Stimulated activated naive CD8-positive, alpha-beta T cell treated with anti-CD3 and anti-CD28 coated beads, Interleukin-15, amount 100 ng/mL, for 72 hours (primary cell): ENCODE measurements at regions not wholly inside any gene's neighbourhood (a gene's known extent, or its start where the extent isn't known, plus 50 kb on each side); places are given as distances from the start of the nearest gene placed in this dataset.

Experiments
- ATAC-seq: fragments of 150-1000 bp; cut with Tn5 transposase; 2 replicates; pipeline ENCODE4 v1.10.0; 2021; ENCODE audit warnings: mild to moderate bottlenecking, moderate library complexity
- DNase-seq, 2 donors: peaks; one replicate each; pipeline ENCODE4 v3.0.0; 2021 to 2022
- H3K27ac Mint-ChIP-seq, 2 donors: one replicate each; pipeline ENCODE4 v1.8.0; 2022; ENCODE audit warnings: mild to moderate bottlenecking in 2 of 2, mixed read lengths in 2 of 2, moderate library complexity in 2 of 2
- H3K27me3 Mint-ChIP-seq: one replicate; pipeline ENCODE4 v1.8.0; 2022; ENCODE audit warnings: mixed read lengths
- H3K4me1 Mint-ChIP-seq: one replicate; pipeline ENCODE4 v1.8.0; 2022; ENCODE audit warnings: mild to moderate bottlenecking, mixed read lengths
- H3K4me3 Mint-ChIP-seq, 2 donors: one replicate each; pipeline ENCODE4 v1.8.0; 2022; ENCODE audit warnings: mild to moderate bottlenecking in 2 of 2, mixed read lengths in 2 of 2, moderate library complexity in 1 of 2
- H3K9me3 Mint-ChIP-seq, 2 donors: one replicate each; pipeline ENCODE4 v1.8.0; 2022; ENCODE audit warnings: mixed read lengths in 2 of 2

DNA sequence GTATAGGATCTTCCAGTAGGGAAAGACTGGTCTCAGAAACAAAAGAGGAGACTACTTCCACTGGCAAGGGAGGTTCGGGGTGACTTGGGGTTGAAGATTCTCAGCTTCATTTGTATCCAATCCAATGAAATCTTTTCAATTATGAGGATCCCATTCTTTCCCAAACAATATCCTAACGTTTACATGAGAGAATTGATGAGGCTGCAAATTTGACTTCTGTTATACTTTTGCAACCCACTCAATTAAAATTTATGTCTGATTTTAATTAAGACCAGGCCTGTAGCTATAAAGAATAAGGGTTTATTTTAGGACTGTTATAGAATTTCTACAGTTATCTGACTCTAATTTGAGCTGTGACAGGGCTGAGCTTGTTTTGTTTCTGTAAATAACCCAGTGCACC is 251.5 kb downstream of the ANKRD7 start:
- Mint-ChIP-seq H3K4me1 (no peaks in the 10 kb centered on the region), H3K27me3 (no peaks in the 10 kb centered on the region), H3K9me3 (peaks cover 0 to 9% of the 10 kb centered on the region in 2 donors), H3K27ac (no peak overlapping the region), H3K4me3 (no peak overlapping the region)
- ATAC-seq (no peak), DNase-seq (no peak)

DNA sequence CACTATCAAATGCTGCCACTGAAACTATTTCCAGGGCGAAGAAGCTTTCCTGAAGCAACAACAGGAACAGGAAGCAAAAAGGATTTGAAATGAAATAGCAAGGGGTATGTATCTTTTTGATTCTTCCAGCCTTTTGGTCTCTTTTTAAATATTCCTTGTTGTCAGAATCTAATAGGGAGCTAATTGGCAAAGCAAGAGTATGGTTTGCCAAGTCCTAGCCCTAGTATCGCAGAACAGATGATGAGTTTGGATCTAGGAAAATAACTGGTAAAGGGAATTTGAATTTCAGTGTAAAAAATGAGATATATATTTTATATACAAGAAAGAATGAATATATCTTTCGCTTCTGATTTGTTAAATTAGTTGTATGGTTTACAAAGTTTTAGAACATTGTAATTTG is 252.5 kb downstream of the ANKRD7 start:
- no peak for DNase-seq
- H3K27ac Mint-ChIP-seq = no peak overlapping the region
- peaks cover under 1 to 8% of the 10 kb centered on the region in 2 donors for H3K9me3 Mint-ChIP-seq
- no peak for ATAC-seq
- H3K4me1 Mint-ChIP-seq = no peaks in the 10 kb centered on the region
- H3K4me3 Mint-ChIP-seq = no peak overlapping the region
- no peaks in the 10 kb centered on the region for H3K27me3 Mint-ChIP-seq

DNA sequence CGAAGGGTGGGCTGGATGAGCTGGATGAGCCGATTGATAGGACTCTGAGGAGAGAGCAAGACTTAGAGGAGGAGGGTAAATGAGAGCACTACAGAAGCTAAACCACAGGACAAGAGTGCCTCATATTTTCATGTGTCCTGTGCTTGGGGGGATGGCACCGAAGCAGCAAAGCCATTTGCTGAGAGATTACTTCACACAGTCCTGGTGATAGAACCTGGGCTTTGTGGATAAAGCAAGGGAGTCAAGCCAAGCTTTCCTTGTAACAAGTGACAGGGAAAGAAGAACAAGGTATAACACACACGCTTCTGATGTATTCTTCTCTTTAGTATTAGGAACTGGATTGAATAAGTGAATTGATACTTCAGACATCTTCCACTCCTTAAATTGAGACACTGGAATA is 253.7 kb downstream of the ANKRD7 start:
- ATAC-seq (no peak), DNase-seq (no peak)
- H3K4me3 Mint-ChIP-seq = no peak overlapping the region
- no peaks in the 10 kb centered on the region for H3K27me3 Mint-ChIP-seq
- H3K27ac Mint-ChIP-seq = no peak overlapping the region
- H3K9me3 Mint-ChIP-seq = peaks cover 7 to 8% of the 10 kb centered on the region in 2 donors
- no peaks in the 10 kb centered on the region for H3K4me1 Mint-ChIP-seq

DNA sequence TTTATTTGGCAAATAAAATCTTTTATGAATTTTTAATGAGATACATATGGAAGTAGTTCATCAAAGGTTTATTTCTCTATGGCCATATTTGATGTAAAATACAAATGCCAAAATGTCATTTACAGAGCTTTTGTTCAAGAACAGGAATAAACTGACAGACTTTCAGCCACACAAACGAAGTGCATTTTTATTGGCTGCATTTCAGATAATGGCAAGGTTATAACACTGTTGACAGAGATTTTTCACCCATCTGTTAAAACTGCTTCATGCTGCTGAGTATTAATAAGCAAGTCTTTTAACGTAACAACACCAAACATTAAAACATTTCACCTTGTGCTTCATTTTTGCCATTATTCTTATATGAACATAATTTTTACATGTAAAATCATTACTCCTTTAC is 254.4 kb downstream of the ANKRD7 start:
- Mint-ChIP-seq H3K4me3 (no peak overlapping the region), H3K9me3 (peaks cover 7 to 8% of the 10 kb centered on the region in 2 donors), H3K27me3 (no peaks in the 10 kb centered on the region), H3K4me1 (no peaks in the 10 kb centered on the region), H3K27ac (no peak overlapping the region)
- DNase-seq (no peak), ATAC-seq (no peak)

DNA sequence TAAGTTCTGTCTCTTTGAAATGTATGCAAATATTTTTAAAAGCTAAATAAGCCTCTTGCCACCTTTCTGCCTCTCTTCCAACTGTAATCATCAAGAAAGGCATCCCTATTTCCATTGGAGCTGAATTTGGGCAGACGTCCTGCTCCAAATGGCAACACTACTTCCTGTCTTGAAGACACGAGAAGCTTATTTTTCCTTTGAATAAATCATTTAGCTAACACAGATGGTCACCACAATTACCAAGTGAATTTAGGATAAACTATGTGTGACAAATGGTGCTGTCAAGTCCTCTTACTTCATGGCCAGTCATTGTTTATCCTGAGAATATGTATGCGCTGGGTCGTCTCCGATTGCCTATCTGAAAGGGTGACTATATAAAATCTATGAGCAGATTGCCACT is 268.0 kb downstream of the ANKRD7 start:
- H3K4me3 Mint-ChIP-seq = no peak overlapping the region
- H3K27me3 Mint-ChIP-seq = no peaks in the 10 kb centered on the region
- DNase-seq (no peak), ATAC-seq (no peak)
- no peak overlapping the region for H3K27ac Mint-ChIP-seq
- no peaks in the 10 kb centered on the region for H3K4me1 Mint-ChIP-seq
- no peaks in the 10 kb centered on the region for H3K9me3 Mint-ChIP-seq

DNA sequence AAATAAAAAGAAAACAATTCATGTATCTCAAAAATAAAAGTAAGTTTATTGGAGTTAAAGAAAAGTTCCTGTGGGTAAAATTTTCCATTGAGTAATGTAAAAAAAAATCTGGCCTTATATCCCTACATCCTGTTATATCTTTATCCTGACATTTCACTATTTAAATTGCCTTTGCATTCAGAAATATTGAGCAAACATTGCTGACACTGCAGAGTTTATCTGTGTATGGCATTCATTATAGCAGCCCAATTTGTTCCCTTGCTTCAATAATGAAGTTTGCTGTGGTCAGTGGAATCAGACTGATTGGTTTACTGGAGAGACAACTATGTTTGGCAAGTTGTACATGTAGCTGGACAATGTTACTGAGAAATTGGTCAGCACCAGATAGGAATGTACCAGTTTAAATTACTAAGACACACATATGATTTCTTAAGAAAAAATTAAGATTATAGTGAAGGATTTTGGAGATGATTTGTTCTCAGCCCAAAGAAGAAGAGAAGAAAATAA is 271.7 kb downstream of the ANKRD7 start:
- no peak overlapping the region for H3K27ac Mint-ChIP-seq
- peaks cover 0 to 4% of the 10 kb centered on the region in 2 donors for H3K9me3 Mint-ChIP-seq
- no peaks in the 10 kb centered on the region for H3K27me3 Mint-ChIP-seq
- no peak for ATAC-seq
- no peak for DNase-seq
- no peaks in the 10 kb centered on the region for H3K4me1 Mint-ChIP-seq
- H3K4me3 Mint-ChIP-seq = no peak overlapping the region

DNA sequence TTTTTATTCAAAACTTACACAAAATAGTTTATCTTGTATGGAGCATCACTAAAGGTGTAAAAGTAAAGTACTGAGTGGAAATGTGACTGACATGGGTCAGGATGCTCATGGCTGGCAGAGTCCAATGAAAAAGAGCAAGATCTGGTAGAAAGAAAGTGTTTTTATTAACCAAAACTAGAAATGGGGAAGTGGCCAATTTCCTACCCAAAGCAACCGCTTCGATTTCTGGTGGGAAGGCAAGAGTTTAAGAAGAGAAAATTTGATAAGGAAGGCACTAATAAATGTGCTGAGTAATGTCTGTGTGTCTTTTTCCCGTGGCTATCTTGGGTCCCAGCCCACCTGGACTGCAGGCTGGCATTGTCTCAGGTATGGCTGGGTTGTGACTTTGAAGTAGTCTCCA is 277.7 kb downstream of the ANKRD7 start:
- Mint-ChIP-seq H3K27ac (peak overlapping the region in 1 of 2 donors; percentile 23), H3K4me3 (no peak overlapping the region), H3K27me3 (no peaks in the 10 kb centered on the region), H3K9me3 (peaks cover 0 to 15% of the 10 kb centered on the region in 2 donors), H3K4me1 (no peaks in the 10 kb centered on the region)
- ATAC-seq (no peak), DNase-seq (no peak)

DNA sequence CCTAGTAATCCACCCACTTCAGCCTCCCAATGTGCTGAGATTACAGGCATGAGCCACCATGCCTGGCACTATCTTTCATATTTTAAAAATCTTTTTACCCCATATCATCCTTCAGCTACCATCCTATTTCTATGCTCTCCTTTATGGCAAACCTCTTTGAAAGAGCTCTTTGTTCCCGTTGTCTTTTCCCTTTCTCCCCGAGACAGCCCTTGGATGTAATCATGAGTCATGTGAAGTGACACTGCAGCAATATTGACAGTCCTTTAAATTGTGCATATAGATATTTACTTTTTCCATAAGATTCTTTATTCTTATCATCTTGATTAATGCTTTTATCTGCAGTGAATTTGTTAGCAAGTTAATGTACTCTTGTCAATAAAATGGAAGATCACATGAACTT is 286.6 kb downstream of the ANKRD7 start:
- peaks cover 0 to under 1% of the 10 kb centered on the region in 2 donors for H3K9me3 Mint-ChIP-seq
- no peak overlapping the region for H3K4me3 Mint-ChIP-seq
- no peaks in the 10 kb centered on the region for H3K27me3 Mint-ChIP-seq
- H3K4me1 Mint-ChIP-seq = no peaks in the 10 kb centered on the region
- no peak for DNase-seq
- no peak for ATAC-seq
- H3K27ac Mint-ChIP-seq = no peak overlapping the region

DNA sequence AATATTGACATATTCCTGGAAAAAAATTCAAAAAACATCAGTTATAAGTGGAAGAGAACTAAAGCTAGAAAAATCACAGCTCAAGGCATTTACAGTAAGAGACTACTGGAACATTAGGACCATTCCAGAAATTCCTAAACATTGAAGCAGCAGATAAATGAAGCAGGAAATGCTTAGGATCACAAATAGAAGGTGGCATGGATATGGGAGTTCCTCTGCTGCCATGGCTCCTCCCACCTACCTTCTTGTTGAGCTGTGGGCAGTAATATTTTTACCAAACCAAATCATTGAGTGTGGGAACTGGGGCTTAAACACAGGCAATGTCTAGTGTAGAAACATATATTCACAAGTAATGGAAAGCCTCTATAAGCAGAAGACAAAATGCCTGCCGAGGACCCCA is 292.8 kb downstream of the ANKRD7 start:
- H3K9me3 Mint-ChIP-seq = no peaks in the 10 kb centered on the region
- DNase-seq (no peak), ATAC-seq (no peak)
- no peak overlapping the region for H3K4me3 Mint-ChIP-seq
- no peaks in the 10 kb centered on the region for H3K4me1 Mint-ChIP-seq
- no peak overlapping the region for H3K27ac Mint-ChIP-seq
- no peaks in the 10 kb centered on the region for H3K27me3 Mint-ChIP-seq

DNA sequence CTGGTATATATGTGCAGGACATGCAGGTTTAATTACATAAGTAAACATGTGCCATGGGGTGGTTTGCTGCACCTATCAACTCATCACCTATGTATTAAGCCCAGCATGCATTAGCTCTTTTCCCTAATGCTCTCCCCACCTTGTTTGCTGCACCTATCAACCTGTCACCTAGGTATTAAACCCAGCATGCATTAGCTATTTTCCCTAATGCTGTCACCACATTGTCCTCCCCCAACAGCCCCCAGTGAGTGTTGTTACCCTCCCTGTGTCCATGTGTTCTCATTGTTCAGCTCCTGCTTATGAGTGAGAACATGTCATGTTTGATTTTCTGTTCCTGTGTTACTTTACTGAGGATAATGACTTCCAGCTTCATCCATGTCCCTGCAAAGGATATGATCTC is 300.5 kb downstream of the ANKRD7 start:
- no peaks in the 10 kb centered on the region for H3K4me1 Mint-ChIP-seq
- peaks cover 5 to 7% of the 10 kb centered on the region in 2 donors for H3K9me3 Mint-ChIP-seq
- DNase-seq (no peak), ATAC-seq (no peak)
- no peaks in the 10 kb centered on the region for H3K27me3 Mint-ChIP-seq
- no peak overlapping the region for H3K27ac Mint-ChIP-seq
- H3K4me3 Mint-ChIP-seq = no peak overlapping the region

DNA sequence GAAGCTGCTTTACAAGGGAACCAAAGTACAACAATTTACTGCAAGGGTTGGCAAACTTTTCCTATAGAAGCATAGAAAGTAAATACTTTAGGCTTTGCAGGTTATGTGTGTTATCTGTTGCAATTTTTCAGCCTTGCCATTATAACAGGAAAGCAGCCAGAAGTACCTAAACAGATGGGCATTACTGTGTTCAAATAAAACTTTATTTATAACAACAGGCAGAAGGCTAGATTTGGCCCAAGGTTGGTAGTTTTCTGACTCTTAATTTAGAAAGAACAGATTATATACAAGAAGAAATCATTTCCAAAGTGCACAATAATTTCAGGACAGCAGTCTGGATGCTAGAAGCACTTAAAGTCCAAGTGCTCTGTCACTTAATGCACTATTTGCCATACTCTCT is 307.1 kb downstream of the ANKRD7 start:
- DNase-seq (no peak), ATAC-seq (no peak)
- Mint-ChIP-seq H3K27me3 (no peaks in the 10 kb centered on the region), H3K9me3 (peaks cover 3 to 5% of the 10 kb centered on the region in 2 donors), H3K4me3 (no peak overlapping the region), H3K27ac (no peak overlapping the region), H3K4me1 (no peaks in the 10 kb centered on the region)

DNA sequence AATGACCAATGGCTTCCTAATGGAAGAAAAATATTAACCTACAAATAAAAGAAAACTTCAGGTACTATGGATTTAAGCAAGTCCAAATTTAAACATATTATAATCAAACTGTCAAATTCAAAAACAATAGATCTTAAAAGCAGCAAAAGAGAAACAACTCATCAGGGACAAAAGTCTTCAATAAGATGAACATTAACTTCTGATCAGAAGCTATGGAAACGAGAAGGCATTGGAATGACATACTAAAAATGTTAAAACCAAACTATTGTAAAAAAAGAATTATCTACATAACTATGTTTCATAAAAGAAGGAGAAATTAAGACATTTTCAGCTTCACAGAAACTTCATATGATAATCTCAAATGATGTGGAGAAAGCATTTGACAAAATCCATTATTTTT is 334.7 kb downstream of the ANKRD7 start:
- DNase-seq (no peak), ATAC-seq (no peak)
- H3K9me3 Mint-ChIP-seq = peaks cover 4 to 6% of the 10 kb centered on the region in 2 donors
- H3K4me3 Mint-ChIP-seq = no peak overlapping the region
- H3K4me1 Mint-ChIP-seq = no peaks in the 10 kb centered on the region
- no peak overlapping the region for H3K27ac Mint-ChIP-seq
- no peaks in the 10 kb centered on the region for H3K27me3 Mint-ChIP-seq

DNA sequence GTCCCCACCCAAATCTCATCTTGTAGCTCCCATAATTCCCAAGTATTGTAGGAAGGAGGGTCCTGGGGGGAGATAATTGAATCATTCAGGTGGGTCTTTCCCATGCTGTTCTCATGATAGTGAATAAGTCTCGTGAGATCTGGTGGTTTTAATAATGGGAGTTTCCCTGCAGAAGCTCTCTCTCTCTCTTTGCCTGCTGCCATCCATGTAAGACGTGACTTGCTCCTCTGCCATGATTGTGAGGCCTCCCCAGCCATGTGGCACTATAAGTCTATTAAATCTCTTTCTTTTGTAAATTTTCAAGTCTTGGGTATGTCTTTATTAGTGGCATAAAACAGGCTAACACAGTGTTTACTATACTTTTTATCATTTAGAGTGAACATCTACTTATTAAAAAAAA is 338.8 kb downstream of the ANKRD7 start:
- Mint-ChIP-seq H3K4me3 (no peak overlapping the region), H3K9me3 (peaks cover 4 to 6% of the 10 kb centered on the region in 2 donors), H3K27me3 (no peaks in the 10 kb centered on the region), H3K27ac (no peak overlapping the region), H3K4me1 (no peaks in the 10 kb centered on the region)
- ATAC-seq = no peak
- DNase-seq = no peak

DNA sequence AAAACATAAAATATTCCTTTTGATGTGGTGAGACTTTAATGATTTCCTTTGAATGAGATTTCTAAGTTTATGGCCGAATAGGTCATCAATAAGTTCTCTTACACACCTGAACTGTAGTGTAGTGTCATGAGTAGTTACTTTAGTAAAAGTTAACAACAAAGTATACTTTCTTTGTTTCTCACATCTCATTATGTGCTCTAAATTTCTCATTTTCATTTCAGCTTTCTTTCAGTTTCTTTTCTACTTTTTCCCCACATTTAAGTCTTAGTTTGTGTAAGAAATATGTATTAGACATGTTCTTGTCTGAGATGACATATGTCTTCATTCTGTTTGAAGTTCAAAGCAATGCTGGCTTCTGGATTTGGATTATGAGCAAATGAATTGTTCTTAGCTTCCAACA is 348.1 kb downstream of the ANKRD7 start:
- no peaks in the 10 kb centered on the region for H3K27me3 Mint-ChIP-seq
- H3K27ac Mint-ChIP-seq = no peak overlapping the region

DNA sequence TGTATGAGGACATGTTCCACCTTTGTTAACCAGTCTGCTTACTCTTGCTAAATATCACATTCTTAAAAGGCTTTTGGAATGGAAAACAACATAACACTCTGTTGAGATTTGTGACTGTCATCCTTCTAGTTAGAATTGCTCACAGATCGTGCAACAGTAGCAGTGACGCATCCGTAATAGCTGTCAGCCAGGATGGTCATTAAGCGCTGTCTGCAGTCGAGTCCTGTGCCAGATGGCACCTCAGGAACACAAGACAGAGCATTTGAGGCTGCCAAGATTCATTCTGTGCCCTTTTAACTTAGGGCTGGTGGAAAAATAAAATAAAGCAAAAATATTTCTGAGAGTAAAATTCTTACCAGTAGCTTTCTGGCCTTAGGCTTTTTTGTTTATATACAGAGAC is 348.6 kb downstream of the ANKRD7 start:
- no peak overlapping the region for H3K27ac Mint-ChIP-seq
- no peak overlapping the region for H3K4me3 Mint-ChIP-seq
- peaks cover 0 to 6% of the 10 kb centered on the region in 2 donors for H3K9me3 Mint-ChIP-seq
- no peaks in the 10 kb centered on the region for H3K4me1 Mint-ChIP-seq
- no peaks in the 10 kb centered on the region for H3K27me3 Mint-ChIP-seq
- ATAC-seq (no peak), DNase-seq (no peak)

More for the DNA sequence above, 348.1 kb downstream of the ANKRD7 start:
- no peak for ATAC-seq
- DNase-seq = no peak
- Mint-ChIP-seq H3K9me3 (peaks cover 0 to 6% of the 10 kb centered on the region in 2 donors), H3K4me1 (no peaks in the 10 kb centered on the region), H3K4me3 (no peak overlapping the region)

DNA sequence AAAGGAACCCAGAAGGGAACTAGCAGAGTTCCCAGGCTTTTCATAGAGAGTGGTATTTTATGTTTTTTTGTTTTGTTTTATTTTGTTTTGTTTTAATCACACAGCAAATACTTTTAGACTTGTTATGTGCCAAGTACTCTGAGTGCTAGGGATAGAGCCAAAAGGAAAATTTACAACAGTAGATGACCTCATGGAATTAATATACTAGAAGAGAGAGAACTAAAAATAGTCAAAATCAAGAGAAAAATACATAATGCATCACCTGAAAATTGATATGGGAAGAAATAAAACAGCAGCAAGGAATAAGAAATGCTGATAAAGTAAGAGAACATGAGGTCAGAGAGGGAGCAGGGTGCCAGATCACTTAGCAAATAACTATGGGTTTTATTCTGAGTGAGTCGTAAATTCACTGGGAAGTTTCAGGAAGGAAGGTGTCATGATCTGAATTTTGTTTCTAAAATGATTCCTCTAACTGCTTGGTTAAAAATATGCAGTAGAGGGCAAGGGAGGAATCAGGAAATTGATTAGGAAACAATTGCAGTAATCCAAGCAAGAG is 351.0 kb downstream of the ANKRD7 start:
- no peaks in the 10 kb centered on the region for H3K4me1 Mint-ChIP-seq
- H3K27me3 Mint-ChIP-seq = no peaks in the 10 kb centered on the region
- H3K9me3 Mint-ChIP-seq = peaks cover 0 to 5% of the 10 kb centered on the region in 2 donors
- no peak for DNase-seq
- H3K4me3 Mint-ChIP-seq = no peak overlapping the region
- no peak for ATAC-seq
- H3K27ac Mint-ChIP-seq = no peak overlapping the region

DNA sequence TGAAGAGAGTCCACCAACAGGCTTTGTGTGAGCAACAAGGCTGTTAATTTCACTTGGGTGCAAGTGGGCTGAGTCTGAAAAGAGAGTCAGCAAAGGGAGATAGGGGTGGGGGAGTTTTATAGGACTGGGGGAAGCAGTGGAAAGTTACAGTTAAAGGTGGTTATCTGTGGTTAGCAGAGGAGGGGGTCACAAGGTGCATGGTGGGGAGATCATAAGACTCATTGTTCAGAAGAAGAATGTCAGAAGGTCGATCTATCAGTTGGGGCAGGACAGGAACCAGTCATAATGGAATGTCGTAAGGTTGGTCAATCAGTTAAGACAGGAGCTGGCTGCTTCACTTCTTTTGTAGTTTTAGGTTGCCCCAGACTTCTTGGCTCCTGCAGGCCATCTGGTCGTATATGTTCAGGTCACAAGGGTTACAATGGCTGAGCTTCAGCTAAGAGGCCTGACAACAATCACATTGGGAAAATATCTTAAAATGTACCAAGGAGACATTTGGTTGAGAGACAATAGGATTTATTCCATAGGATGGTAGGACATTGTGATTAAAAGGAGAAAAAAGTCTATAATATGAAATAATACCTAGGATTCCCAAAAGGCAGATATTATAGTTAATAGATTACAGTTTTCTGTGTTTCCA is 356.4 kb downstream of the ANKRD7 start:
- Mint-ChIP-seq H3K9me3 (peaks cover 2% of the 10 kb centered on the region in 2 donors), H3K27ac (no peak overlapping the region), H3K4me3 (no peak overlapping the region), H3K27me3 (no peaks in the 10 kb centered on the region), H3K4me1 (no peaks in the 10 kb centered on the region)
- DNase-seq (no peak), ATAC-seq (no peak)
